Neural crest cell (in vitro differentiated cells): ENCODE measurements at regions not wholly inside any gene's neighbourhood (a gene's known extent, or its start where the extent isn't known, plus 50 kb on each side); places are given as distances from the start of the nearest gene placed in this dataset.
"Not testable (repeated sequence)": the region's sequence is repeated elsewhere in the genome, so short reads cannot be mapped to it uniquely, and the experiment has no call there.

Experiments
- DNase-seq: peaks from one replicate; pipeline ENCODE4 v3.0.0; 2021; ENCODE audit warnings: low read depth, mixed read lengths, low spot score
- H3K27ac Mint-ChIP-seq: one replicate; pipeline ENCODE4 v1.8.0; 2021; ENCODE audit warnings: mild to moderate bottlenecking, mixed read lengths; ENCODE audit not compliant: unreplicated experiment
- H3K27me3 Mint-ChIP-seq: 2 replicates; pipeline ENCODE4 v1.8.0; 2021; ENCODE audit warnings: low read depth, mild to moderate bottlenecking, mixed read lengths
- H3K36me3 Mint-ChIP-seq: 2 replicates; pipeline ENCODE4 v1.8.0; 2021; ENCODE audit warnings: low read depth, mild to moderate bottlenecking, mixed read lengths
- H3K4me1 Mint-ChIP-seq: 2 replicates; pipeline ENCODE4 v1.8.0; 2021; ENCODE audit warnings: mixed read lengths
- H3K4me3 Mint-ChIP-seq: one replicate; pipeline ENCODE4 v1.8.0; 2021; ENCODE audit warnings: mild to moderate bottlenecking, mixed read lengths
- H3K9me3 Mint-ChIP-seq: 2 replicates; pipeline ENCODE4 v1.8.0; 2021; ENCODE audit warnings: mixed read lengths
- TF ChIP-seq, protein P1 (sequence below): fragments of 200-600 bp; sonication (generic); conservative IDR thresholded peaks from 2 replicates; pipeline ENCODE4 v1.5.0; 2021; ENCODE audit warnings: antibody characterized with exemption, mild to moderate bottlenecking

DNA sequence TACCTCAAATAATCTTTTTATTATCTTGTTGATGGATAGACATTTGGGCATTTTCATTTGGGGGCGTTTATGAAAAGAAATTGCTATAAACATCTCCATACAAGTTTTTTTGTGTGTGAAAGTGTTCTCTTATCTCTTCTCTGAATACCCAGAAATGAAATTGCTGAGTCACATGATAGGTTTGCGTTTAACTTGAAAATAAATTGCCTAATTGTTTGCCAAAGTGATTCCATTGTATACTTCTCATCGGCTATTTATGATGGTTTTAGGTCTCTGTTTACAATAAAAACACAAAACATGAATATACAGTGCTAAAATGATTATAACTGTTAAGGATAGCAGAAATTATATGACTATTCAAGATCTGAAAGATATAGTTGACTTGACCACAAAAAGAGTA, 361.7 kb downstream of the TAF11L14 start:
- TF ChIP-seq, protein P1, sequence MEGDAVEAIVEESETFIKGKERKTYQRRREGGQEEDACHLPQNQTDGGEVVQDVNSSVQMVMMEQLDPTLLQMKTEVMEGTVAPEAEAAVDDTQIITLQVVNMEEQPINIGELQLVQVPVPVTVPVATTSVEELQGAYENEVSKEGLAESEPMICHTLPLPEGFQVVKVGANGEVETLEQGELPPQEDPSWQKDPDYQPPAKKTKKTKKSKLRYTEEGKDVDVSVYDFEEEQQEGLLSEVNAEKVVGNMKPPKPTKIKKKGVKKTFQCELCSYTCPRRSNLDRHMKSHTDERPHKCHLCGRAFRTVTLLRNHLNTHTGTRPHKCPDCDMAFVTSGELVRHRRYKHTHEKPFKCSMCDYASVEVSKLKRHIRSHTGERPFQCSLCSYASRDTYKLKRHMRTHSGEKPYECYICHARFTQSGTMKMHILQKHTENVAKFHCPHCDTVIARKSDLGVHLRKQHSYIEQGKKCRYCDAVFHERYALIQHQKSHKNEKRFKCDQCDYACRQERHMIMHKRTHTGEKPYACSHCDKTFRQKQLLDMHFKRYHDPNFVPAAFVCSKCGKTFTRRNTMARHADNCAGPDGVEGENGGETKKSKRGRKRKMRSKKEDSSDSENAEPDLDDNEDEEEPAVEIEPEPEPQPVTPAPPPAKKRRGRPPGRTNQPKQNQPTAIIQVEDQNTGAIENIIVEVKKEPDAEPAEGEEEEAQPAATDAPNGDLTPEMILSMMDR = no peak
- H3K27ac Mint-ChIP-seq = no peak overlapping the region
- no peaks in the 10 kb centered on the region for H3K36me3 Mint-ChIP-seq
- H3K27me3 Mint-ChIP-seq = no peaks in the 10 kb centered on the region
- no peak for DNase-seq
- H3K9me3 Mint-ChIP-seq = no peaks in the 10 kb centered on the region
- no peak overlapping the region for H3K4me3 Mint-ChIP-seq
- no peaks in the 10 kb centered on the region for H3K4me1 Mint-ChIP-seq

DNA sequence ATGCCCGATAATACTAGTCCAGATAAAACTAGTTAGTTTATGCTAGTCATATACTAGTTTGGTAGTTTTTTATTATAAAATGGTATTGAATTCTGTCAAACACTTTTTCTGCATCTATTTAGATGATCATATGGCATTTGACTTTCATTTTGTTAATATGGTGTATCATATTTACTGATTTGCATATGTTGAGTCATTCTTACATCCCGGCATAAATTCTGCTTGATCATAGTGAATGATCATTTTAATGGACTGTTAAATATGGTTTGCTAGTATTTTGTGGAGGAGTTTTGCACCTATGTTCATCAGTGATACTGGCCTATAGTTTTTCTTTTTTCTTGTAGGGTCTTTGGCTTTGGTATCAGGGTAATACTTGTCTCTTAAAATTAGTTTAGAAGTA, 365.6 kb downstream of the TAF11L14 start:
- Mint-ChIP-seq H3K4me3 (no peak overlapping the region), H3K9me3 (no peaks in the 10 kb centered on the region), H3K27ac (no peak overlapping the region), H3K27me3 (no peaks in the 10 kb centered on the region), H3K4me1 (no peaks in the 10 kb centered on the region), H3K36me3 (no peaks in the 10 kb centered on the region)
- DNase-seq = no peak
- TF ChIP-seq, protein P1 = no peak

DNA sequence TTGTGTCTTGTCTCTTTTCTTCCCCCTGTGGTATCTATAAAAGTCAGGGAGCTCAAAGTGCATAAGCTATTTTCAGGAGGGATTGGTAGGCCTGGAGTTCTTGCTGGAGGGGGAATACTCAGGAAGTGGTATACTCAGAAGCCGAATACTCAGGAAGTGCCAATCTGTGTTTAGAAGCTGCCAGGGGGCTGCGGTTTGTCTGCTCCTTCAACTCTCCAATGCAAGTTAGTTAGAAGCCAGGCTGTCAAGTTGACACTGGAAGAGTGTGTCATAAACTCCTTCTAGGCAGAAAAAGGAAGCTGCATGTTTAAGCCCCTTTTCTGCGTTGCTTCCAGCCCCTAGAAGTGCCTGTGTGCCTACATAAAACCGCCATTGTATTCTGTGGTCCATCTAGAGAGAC, 366.5 kb downstream of the TAF11L14 start:
- Mint-ChIP-seq H3K9me3 (peaks cover 5% of the 10 kb centered on the region), H3K27me3 (no peaks in the 10 kb centered on the region), H3K4me3 (no peak overlapping the region), H3K4me1 (no peaks in the 10 kb centered on the region), H3K36me3 (no peaks in the 10 kb centered on the region), H3K27ac (no peak overlapping the region)
- TF ChIP-seq, protein P1 = no peak
- DNase-seq = no peak

DNA sequence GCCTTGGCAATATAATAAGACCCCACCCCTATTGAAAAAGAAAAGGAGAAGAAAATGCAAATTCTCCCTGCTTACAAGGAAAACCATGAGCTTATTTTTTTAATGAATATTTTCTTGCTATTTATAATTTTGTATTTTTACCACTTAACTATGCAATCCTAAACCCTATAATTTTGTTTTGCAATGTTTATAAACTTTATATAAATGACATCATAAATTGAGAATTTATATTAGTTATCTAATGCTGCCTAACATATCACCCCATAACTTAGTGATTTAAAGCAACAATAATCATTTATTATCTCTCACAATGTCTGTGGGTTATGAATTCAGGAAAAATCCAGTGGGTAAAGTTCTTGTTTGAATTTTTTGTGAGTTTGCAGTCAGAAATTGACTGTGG, 369.1 kb downstream of the TAF11L14 start:
- TF ChIP-seq, protein P1 = no peak
- Mint-ChIP-seq H3K4me3 (no peak overlapping the region), H3K27me3 (no peaks in the 10 kb centered on the region), H3K36me3 (no peaks in the 10 kb centered on the region), H3K9me3 (peaks cover 6% of the 10 kb centered on the region), H3K4me1 (no peaks in the 10 kb centered on the region), H3K27ac (no peak overlapping the region)
- DNase-seq = no peak

DNA sequence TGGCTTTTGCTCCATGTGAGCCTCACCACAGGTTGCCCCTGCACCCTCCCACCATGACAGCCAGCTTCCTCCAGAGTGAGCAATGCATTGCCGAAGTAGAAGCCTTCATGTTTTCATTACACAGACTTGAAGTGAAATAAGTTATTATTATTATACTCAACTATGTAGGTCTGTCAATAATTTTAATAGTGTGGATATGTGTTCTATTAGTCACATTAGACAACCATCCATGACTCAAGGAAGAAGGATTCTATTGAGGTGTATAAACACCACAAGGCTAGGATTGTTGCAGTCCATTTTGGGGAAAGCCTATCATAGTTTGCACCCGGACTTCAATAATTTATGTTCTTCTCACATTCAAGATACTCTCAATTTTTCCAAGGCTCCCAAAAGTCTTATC, 369.5 kb downstream of the TAF11L14 start:
- H3K4me1 Mint-ChIP-seq = no peaks in the 10 kb centered on the region
- no peaks in the 10 kb centered on the region for H3K27me3 Mint-ChIP-seq
- TF ChIP-seq, protein P1 = no peak
- H3K27ac Mint-ChIP-seq = no peak overlapping the region
- H3K4me3 Mint-ChIP-seq = no peak overlapping the region
- H3K9me3 Mint-ChIP-seq = peaks cover 6% of the 10 kb centered on the region
- DNase-seq = no peak
- H3K36me3 Mint-ChIP-seq = no peaks in the 10 kb centered on the region

DNA sequence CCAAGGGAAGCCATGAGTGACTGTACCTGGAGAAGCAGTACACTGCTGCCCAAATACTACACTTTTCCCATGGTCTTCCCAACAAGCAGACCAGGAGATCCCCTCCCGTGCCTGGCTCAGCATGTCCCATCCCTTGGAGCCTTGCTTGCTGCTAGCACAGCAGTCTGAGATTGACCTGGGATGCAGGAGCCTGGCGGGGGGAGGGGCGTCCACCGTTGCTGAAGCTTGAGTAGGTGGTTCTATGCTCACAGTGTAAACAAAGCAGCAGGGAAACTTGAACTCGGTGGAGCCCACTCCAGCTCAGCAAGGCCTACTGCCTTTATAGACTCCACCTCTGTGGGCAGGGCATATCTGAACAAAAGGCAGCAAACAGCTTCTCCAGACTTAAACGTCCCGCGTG, 372.0 kb downstream of the TAF11L14 start:
- H3K36me3 Mint-ChIP-seq, H3K4me1 Mint-ChIP-seq, H3K9me3 Mint-ChIP-seq, DNase-seq, H3K4me3 Mint-ChIP-seq, H3K27me3 Mint-ChIP-seq, H3K27ac Mint-ChIP-seq: not testable (repeated sequence)
